ENCODE measurements at regions not wholly inside any gene's neighbourhood (a gene's known extent, or its start where the extent isn't known, plus 50 kb on each side); places are given as distances from the start of the nearest gene placed in this dataset.

DNA sequence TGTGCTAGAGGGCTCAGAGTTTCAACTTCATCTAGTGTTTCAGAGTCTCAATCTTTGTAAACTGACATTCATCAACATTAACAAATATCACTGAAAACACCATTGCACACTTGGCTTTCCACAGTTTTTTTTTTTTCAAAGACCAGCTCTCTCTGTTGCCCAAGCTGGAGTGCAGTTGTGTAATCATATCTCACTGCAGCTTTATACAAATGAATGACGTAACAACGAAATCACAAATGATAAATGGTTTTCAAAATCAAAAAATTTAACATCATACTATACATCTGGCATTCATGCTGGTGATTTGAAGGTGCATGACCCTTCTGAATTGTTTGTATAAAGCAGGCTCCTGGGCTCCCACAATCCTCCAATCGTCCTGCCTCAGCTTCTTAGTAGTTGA, 248.0 kb upstream of the TMTC4 start:
- TF ChIP-seq CTCF (IDR thresholded peaks at IDR 0.05 in 2 of 3, conservative IDR thresholded peaks at IDR 0.05 in 1 of 3; ENCODE audit: insufficient read depth in 2 of 3, low read depth in 1 of 3, low read length in 3 of 3) = no peak
- TF ChIP-seq ZBTB43 (CRISPR knock-in tag; IDR thresholded peaks at IDR 0.05) = no peak
- TF ChIP-seq TAF1 (IDR thresholded peaks at IDR 0.05; ENCODE audit: control insufficient read depth, extremely low read depth, insufficient read depth, low read length, severe bottlenecking) = no peak
- no peak for TF ChIP-seq HINFP (tag; conservative IDR thresholded peaks at IDR 0.05; ENCODE audit: low read depth)
